SKM-1 treated with dmso at 0.1 percent for 144 hours (cell line): ENCODE measurements at regions not wholly inside any gene's neighbourhood (a gene's known extent, or its start where the extent isn't known, plus 50 kb on each side); places are given as distances from the start of the nearest gene placed in this dataset.

Experiments used
- DNase-seq: peaks from one replicate; lab custom pipeline; 2025; ENCODE audit not compliant: unreplicated experiment; lab: John Stamatoyannopoulos, UW

DNA sequence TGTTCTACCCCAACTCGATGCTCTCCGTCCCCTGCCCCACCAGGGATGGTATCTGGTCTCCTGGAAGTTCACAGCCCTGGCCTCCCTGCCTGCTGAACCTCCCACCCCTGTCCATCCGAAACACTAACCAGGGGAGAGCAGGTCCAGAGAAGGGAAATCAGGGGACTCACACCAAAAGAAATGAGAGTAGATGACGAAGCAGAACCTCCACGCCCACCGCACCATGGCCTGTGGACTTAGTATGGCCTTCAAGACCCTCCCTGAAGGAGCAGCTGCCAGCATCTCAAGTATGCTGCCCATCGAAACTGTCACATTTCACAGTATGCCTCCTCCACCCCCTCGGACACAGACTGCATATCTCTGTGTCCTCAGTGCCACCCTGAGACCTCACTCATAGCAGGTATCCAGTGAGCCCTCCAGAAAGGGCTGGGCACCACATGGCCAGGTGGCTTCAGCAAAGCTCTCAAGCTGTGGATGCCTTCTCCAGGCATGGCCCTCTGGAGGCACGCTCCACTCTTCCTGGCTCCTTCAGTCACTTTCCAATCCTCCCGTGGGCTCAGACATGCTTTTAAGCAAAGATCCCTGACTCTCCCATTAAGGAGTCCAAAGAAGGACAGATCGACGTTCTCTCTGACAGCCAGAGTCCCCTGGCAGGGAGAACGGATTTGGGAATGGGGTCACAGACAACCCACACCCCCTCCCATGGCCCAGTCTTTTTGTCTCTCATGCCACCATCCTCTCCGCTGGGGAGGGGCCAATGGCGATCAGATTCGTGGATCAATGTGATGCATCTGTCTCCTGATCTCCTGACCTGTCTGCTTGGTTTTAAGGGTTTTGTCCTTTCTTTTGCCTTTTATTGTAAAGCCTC lies 158.4 kb downstream of the ANKRD60 start:
- no peak for DNase-seq

DNA sequence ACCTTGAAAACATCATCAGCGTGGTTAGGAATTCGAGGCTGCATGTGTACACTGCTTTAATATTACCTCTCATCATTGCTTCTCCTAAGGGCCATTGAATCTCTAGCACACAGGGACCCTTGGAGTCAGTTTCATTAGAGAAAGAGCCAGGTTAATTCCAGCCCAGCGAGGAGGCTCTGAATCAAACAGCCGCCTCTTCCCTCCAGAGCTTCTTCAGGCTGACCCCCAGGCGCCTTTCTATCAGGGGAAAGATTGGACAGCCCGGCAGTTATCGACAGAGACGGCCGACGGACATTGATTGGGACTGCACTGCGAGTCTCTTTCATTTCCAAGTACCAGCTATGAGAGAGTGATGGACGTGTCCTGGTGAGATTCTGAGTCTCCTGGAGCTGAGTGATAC lies 159.2 kb downstream of the ANKRD60 start:
- no peak for DNase-seq

DNA sequence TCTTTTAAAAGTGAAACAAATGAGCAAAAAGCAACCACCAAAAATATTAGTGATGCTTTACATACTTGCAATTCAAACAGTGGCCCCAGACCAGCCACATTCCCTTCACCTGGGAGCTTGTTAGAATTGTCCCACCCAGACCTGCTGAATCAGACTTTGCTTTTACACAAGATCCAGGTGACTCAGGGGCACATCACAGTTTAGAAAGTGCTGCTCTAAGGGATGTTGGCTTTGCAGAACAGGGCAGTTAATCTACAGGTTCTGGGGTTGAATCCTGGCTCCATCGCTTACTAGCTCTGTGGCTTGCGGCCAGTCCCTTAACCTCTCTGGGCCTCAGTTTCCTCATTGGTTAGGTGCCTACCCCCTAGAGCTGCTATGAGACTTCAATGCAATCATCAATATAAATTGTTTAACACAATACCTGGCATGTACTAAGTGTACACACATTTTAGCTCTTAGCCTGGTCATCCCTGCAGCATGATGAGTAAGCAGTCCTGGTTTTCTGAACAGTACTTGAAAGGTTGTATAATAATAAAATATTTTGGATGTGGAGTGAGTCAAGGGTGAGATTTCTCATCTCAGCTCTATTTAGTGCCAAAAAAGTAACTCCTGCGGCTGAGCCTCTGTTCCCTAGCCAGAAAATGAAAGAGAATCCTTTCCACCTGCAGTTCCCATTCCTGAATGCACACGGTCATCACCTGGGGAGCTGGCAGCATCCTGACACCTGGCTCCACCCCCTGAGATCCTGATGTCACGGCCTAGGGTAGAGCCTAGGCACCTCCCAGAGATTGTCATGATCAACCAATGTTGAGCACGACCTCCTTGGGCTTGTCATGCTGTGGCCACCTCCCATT lies 162.7 kb downstream of the ANKRD60 start:
- DNase-seq: no peak

DNA sequence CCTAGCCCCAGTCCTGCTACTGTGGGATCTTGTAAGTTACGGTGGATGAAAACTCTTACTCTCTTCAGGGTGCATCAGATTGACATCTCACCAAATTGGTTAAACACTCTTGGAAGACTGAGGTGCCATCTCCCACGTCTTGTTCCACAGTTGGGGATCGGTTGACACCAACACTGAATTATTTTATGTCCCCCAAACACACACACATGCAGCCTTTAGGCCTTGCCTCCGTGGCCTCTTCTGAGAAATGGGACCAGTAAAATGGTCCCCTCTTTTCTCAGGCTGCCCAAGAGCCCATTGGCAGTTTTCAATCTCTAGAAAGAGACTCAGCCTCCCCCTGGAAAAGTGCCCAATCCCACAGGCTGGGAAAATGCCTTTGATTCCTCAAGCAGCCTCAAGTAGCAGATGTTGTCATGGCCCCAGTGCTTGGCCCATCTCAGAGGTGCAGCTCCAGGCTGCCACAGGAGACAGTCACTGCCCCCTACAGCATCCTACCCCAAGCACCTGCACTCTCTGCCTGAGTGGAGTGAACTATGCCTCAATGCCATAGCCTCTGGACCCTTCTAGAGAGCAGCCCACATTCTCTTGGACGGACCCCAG lies 163.9 kb downstream of the ANKRD60 start:
- no peak for DNase-seq

GRCh38 chr20:58059260-58059544 lies 169.3 kb downstream of the ANKRD60 start:
- no peak for DNase-seq

- DNase-seq: no peak
These were observed 169.8 kb downstream of the ANKRD60 start for GRCh38 chr20:58058421-58059259.

GRCh38 chr20:58056921-58057686 lies 171.3 kb downstream of the ANKRD60 start:
- no peak for DNase-seq

DNA sequence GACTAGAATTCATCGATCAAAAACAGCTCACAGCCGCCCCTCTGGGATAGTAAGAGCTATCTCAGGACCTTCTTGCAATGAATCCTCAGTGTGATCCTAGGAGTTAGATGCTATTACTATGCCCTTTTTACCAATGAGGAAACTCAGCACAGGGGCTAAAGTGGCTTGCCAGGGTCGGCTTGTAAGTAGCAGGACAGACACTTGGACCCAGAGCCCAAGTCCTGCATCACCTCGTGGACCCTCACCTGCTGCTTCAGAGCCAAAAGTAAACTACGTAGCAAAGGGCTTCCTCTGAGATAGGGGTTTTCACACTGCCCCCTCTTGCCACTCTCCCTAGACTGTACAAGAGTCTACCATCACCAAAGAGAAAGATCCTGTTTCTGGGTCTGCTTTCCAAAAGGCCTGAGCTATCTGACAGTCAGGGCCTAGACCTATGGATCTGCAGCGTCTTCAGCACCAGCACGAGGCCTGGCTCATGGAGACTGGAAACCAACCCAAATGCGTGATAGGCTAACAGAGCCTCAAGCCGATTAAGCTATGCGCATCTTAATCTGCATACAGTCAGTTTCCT lies 172.3 kb downstream of the ANKRD60 start:
- no peak for DNase-seq

GRCh38 chr20:58054780-58055373 lies 173.6 kb downstream of the ANKRD60 start:
- DNase-seq: no peak

DNA sequence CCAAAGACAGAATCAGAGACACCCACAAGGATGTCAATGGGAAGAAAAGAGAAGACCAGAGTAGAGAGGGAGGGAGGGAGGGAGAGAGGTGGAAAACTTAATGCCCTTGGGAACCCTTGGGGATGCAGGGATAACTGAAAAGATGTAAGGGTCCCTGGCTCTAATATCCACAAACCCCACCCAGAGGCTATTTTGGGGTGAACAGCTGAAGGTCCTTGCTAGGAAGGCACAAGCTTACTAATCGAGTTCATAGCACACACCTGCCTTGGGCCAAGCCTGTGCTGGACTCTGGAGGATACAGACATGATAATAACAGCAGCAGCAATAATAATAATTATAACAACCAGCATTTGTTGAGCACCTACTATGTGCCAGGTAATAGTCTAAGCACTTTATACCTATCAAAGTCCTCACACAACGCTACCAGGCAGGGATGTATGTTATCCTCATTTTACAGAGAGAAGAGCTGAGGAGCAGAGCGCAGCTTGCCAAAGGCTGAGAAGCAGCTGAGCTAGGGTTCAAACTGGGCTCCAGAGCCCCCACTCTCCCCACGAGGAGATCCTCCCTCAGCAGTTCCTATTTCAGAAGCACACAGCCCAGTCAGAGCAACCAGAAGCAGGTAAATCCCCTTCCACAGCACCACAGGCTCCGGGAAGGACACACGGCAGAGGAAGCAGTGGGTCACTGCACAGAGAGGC lies 174.2 kb downstream of the ANKRD60 start:
- DNase-seq: no peak

DNA sequence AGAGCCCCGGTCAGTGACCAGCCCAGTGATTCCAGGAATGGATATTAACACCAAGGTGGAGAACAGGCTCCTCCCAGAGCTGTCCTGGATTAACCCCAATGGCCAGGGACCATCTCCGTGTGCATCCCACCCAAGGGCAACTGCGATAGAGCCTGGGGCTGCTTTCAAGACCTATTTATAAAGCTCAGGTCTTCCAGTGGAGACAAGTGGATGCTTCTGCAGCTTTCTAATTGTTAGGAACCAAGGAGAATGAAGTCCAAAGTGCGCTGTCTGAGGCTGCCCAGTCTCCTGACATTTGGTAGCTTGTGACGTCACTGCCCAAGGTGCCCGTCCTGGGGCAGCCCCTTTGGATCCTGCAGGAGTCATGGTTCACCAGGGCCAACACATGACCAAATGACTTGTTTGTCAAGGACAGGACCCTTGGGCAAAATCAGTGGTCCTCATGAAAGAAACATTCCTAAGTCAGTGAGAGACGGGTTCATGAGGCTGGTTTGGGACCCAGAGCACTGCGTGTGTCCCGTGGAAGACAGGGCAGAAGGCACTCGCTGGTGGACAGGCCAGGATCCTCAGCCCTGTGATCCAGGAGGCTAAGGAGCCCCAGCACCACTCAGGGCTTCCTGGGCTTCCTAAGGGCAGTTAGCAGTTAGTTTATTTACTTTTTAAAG lies 174.9 kb downstream of the ANKRD60 start:
- DNase-seq: no peak

DNA sequence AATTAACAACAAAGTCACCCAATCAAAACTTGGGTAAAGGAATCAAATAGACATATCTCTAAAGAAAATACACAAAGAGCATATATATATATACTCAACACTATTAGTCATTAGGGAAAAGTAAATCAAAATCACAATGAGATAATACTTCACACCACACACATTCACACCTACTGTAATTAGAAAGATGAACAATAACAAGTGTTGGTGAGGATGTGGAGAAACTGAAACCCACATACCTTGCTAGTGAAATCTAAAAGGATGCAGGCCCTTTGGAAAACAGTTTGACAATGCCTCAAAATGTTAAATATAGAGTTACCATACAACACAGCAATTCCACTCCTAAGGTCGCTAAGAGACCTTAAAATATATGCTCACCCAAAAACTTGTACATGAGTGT lies 177.1 kb downstream of the ANKRD60 start:
- no peak for DNase-seq

GRCh38 chr20:58048096-58048702 lies 180.3 kb downstream of the ANKRD60 start:
- DNase-seq: no peak

DNA sequence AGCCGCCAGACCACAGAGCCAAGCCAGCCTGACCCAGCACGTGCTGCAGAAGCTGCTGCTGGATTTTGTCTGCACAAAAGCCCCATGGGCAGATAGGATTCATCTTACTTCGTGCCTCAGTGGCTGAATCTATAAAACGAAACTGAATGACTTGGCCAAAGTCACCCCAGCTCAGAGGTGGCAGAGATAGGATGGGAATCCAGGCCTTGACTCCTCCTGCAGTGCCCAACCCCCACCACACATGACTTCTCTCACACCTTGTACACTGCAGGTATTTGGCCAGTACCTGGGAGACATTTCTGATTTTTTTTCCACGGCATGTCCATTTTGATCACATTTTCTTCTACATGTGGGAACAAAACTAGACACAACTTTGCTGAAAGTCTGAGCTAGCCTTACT lies 182.1 kb downstream of the ANKRD60 start:
- DNase-seq: no peak

DNA sequence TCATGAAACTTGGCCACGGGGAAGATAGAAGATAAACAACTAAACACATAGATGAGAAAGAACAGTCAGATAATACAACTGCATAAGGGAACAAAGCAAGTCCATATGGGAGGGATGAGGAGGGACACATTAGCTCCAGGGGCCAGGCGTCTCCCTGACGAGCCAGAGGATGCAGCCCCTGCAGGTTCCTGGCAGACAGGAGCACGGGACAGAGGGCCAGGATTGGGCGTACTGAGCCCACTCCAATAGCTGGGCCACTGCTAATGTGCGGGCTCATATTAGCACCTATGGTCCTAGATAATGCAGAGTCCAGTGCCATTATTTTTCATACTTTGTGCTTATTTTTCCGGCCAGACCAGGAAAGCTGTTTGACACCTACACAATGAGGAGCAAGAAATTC lies 182.9 kb downstream of the ANKRD60 start:
- no peak for DNase-seq

DNA sequence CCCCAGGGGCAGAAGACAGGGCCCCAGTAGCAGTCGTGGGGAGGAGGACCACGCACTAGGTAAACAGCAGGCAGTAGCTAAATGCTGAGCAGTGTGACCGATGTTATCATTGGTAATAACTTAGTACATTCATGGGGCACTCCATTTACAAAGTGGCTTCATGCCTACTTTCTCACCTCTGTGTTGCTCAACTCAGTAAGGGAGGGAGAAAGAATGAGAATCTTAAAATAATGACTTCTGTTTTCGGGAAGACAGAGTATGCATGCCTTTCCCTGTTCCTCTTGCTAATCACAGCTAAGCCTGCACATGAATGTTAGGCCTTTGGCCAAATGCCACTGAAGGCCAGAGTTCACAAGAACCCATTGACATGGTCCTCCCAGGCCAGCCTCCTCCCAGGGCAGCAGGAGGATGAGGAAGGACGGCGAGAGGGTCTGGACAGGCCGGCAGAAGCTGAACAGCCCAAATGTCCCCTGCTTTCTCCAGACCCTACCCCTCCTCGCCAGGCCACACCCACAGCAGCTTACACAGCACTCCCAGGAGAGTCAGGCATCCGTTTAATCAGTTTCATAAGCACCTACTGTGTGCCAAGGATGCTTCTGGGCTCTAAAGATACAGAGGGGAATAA lies 183.4 kb downstream of the ANKRD60 start:
- DNase-seq: no peak

DNA sequence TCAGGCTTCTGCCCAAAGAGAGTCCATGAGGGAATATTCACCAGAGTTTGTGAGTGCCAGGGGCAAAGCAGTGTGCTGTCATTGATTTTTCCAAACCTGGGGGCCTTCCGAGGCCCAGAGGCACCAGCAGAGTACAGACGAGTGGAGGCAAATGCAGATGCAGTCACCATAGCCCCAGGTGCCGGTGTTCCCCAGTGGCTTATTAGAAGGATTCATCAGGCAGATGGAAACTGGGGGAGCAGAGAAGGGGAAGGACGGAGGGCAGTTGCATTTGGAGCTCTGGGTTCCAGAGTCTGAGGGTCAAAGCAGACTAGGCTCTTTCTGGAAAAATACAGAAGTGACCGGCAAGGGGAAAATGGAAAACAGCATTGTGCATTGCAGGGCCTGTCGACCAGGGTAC lies 184.2 kb downstream of the ANKRD60 start:
- DNase-seq: no peak
